Spleen (tissue), 11 donors: ENCODE measurements at regions not wholly inside any gene's neighbourhood (a gene's known extent, or its start where the extent isn't known, plus 50 kb on each side); places are given as distances from the start of the nearest gene placed in this dataset.

Experiments used
- DNase-seq: peaks from one replicate; pipeline ENCODE4 v3.0.0-alpha.2; 2020
- H3K27ac ChIP-seq, 8 donors: fragments of 200-600 bp; sonication (generic) in 7 of 8; 1 replicate in 4 of 8; 2 replicates in 4 of 8; pipeline versions ENCODE4 v1.5.0 to v1.8.0; 2016 to 2021; ENCODE audit warnings: inconsistent platforms in 4 of 8, mild to moderate bottlenecking in 4 of 8, moderate library complexity in 1 of 8
- H3K27me3 ChIP-seq, 7 donors: fragments of 200-600 bp; sonication (generic) in 6 of 7; replicated peaks in 1 of 7; 1 replicate in 4 of 7; 2 replicates in 3 of 7; pipeline versions ENCODE4 v1.5.0 to v1.8.0; 2016 to 2021; ENCODE audit warnings: inconsistent platforms in 3 of 7, mild to moderate bottlenecking in 1 of 7
- H3K36me3 ChIP-seq, 6 donors: fragments of 200-600 bp; sonication (generic) in 5 of 6; 1 replicate in 4 of 6; 2 replicates in 2 of 6; pipeline versions ENCODE4 v1.5.0 to v1.8.0; 2016 to 2021; ENCODE audit warnings: inconsistent platforms in 2 of 6
- H3K4me1 ChIP-seq, 6 donors: fragments of 200-600 bp; sonication (generic) in 5 of 6; 1 replicate in 3 of 6; 2 replicates in 3 of 6; pipeline versions ENCODE4 v1.5.0 to v1.8.0; 2016 to 2021; ENCODE audit warnings: inconsistent platforms in 3 of 6
- H3K4me3 ChIP-seq, 8 donors: fragments of 200-600 bp; sonication (generic) in 7 of 8; 1 replicate in 4 of 8; 2 replicates in 4 of 8; pipeline versions ENCODE4 v1.5.0 to v1.8.0; 2016 to 2021; ENCODE audit warnings: inconsistent platforms in 4 of 8, mild to moderate bottlenecking in 4 of 8, moderate library complexity in 2 of 8
- H3K9me3 ChIP-seq, 8 donors: fragments of 200-600 bp; sonication (generic) in 7 of 8; 1 replicate in 4 of 8; 2 replicates in 4 of 8; pipeline versions ENCODE4 v1.5.0 to v1.8.0; 2016 to 2021; ENCODE audit warnings: inconsistent platforms in 4 of 8
- CTCF ChIP-seq, 11 experiments: fragments of 200-600 bp in 7 of 11; fragments of 450-650 bp in 4 of 11; sonication (generic) in 4 of 11; IDR thresholded peaks in 8 of 11; conservative IDR thresholded peaks in 3 of 11; 1 replicate in 7 of 11; 2 replicates in 4 of 11; pipeline versions ENCODE4 v1.4.0 to v1.8.0; 2016 to 2021; ENCODE audit warnings: antibody characterized with exemption in 11 of 11, inconsistent platforms in 4 of 11, mild to moderate bottlenecking in 1 of 11
- POLR2A ChIP-seq, 3 donors: fragments of 450-650 bp; IDR thresholded peaks; one replicate each; pipeline ENCODE4 v1.5.1; 2017; ENCODE audit warnings: antibody characterized with exemption in 3 of 3, mild to moderate bottlenecking in 1 of 3
- POLR2AphosphoS5 ChIP-seq, 3 donors: sonication (generic); formaldehyde crosslinking; IDR thresholded peaks; one replicate each; pipeline ENCODE4 v1.5.1; 2017; ENCODE audit warnings: antibody characterized with exemption in 3 of 3
- WGBS, 5 donors: extraction: QIAGEN DNeasy Blood & Tissue Kit in 3 of 5; methylation state at CpG; one replicate each; pipeline versions ENCODE4 v1.1.5 to v1.1.7; 2013 to 2018; 5-methylcytosine and 5-hydroxymethylcytosine counted together
- intact Hi-C: fragments of 100-400 bp; cut with DNase I; formaldehyde crosslinking; loops from one replicate; pipeline ENCODE4 v1.15.0; 2023; ENCODE audit warnings: low total_unique reads
- donor health status: healthy with polysubstance abuse.
- donor health status: DM: no; HTN: no; CAD: no; lungs with moderate emphysema.
- donor health status: DM: no; HTN: no; CAD: no.
- donor health status: Bipolar disorder and iron deficiency.
- donor health status: healthy.
- donor health status: DM: no; HTN: no; CAD: no.
- donor health status: DM: yes; HTN: yes; CAD: no.

- TF ChIP-seq POLR2A (IDR thresholded peaks at IDR 0.05) (no peak), CTCF (IDR thresholded peaks at IDR 0.05 in 8 of 11, conservative IDR thresholded peaks at IDR 0.05 in 3 of 11) (no peak), POLR2AphosphoS5 (IDR thresholded peaks at IDR 0.05) (no peak)
- 86 to 95% (median 90%) methylated on average over 3 of the region's 3 CpGs for WGBS, 5 donors
- no peak overlapping the region for H3K4me3 ChIP-seq
- no peaks in the 10 kb centered on the region for H3K36me3 ChIP-seq
- H3K9me3 ChIP-seq: no peaks in the 10 kb centered on the region
- H3K27me3 ChIP-seq: peaks cover 0 to 13% (median 0%) of the 10 kb centered on the region in 7 donors
- no peak for DNase-seq
- intact Hi-C loops: no loop called here
- no peaks in the 10 kb centered on the region for H3K4me1 ChIP-seq
- no peak overlapping the region for H3K27ac ChIP-seq
Measured at GRCh38 chr20:60274717-60275116, 316.5 kb downstream of the CDH26 start.

- 84 to 92% (median 85%) methylated on average over 6 of the region's 6 CpGs for WGBS, 5 donors
- H3K9me3 ChIP-seq: peaks cover 0 to 39% (median 19%) of the 10 kb centered on the region in 8 donors
- TF ChIP-seq POLR2A (IDR thresholded peaks at IDR 0.05) (no peak), CTCF (IDR thresholded peaks at IDR 0.05 in 8 of 11, conservative IDR thresholded peaks at IDR 0.05 in 3 of 11) (no peak), POLR2AphosphoS5 (IDR thresholded peaks at IDR 0.05) (no peak)
- no peak for DNase-seq
- H3K27ac ChIP-seq: no peak overlapping the region
- intact Hi-C loops: no loop called here
- H3K4me3 ChIP-seq: no peak overlapping the region
- no peaks in the 10 kb centered on the region for H3K36me3 ChIP-seq
- no peaks in the 10 kb centered on the region for H3K27me3 ChIP-seq
- H3K4me1 ChIP-seq: no peaks in the 10 kb centered on the region
Measured at GRCh38 chr20:60281295-60281694, 323.1 kb downstream of the CDH26 start.

GRCh38 chr20:60283281-60283680 lies 325.1 kb downstream of the CDH26 start:
- no peak for DNase-seq
- intact Hi-C loops: no loop called here
- Histone ChIP-seq H3K36me3 (no peaks in the 10 kb centered on the region), H3K9me3 (peaks cover 0 to 47% (median 20%) of the 10 kb centered on the region in 8 donors), H3K4me3 (no peak overlapping the region), H3K27me3 (no peaks in the 10 kb centered on the region), H3K27ac (no peak overlapping the region), H3K4me1 (no peaks in the 10 kb centered on the region)
- TF ChIP-seq POLR2AphosphoS5 (IDR thresholded peaks at IDR 0.05) (no peak), POLR2A (IDR thresholded peaks at IDR 0.05) (no peak), CTCF (IDR thresholded peaks at IDR 0.05 in 8 of 11, conservative IDR thresholded peaks at IDR 0.05 in 3 of 11) (no peak)

- H3K27ac ChIP-seq: no peak overlapping the region
- no peak for DNase-seq
- no peak overlapping the region for H3K4me3 ChIP-seq
- H3K36me3 ChIP-seq: no peaks in the 10 kb centered on the region
- 83 to 93% (median 90%) methylated on average over 3 of the region's 3 CpGs for WGBS, 5 donors
- no peak for TF ChIP-seq CTCF (IDR thresholded peaks at IDR 0.05 in 8 of 11, conservative IDR thresholded peaks at IDR 0.05 in 3 of 11)
- no peak for TF ChIP-seq POLR2A (IDR thresholded peaks at IDR 0.05)
- no peak for TF ChIP-seq POLR2AphosphoS5 (IDR thresholded peaks at IDR 0.05)
- no peaks in the 10 kb centered on the region for H3K27me3 ChIP-seq
- peaks cover 0 to 71% (median 47%) of the 10 kb centered on the region in 8 donors for H3K9me3 ChIP-seq
- intact Hi-C loops: no loop called here
- H3K4me1 ChIP-seq: no peaks in the 10 kb centered on the region
Measured at GRCh38 chr20:60286764-60287163, 328.5 kb downstream of the CDH26 start.
